ENCODE measurements at regions not wholly inside any gene's neighbourhood (a gene's known extent, or its start where the extent isn't known, plus 50 kb on each side); places are given as distances from the start of the nearest gene placed in this dataset.

GRCh38 chr18:44388329-44388728 lies 292.4 kb upstream of the SETBP1 start:
- H3K27me3 ChIP-seq (ENCODE audit: control insufficient read depth in 1 of 2, insufficient read depth in 2 of 2, low read length in 2 of 2) = no peaks in the 10 kb centered on the region
- H3K4me3 ChIP-seq (ENCODE audit: low read depth in 1 of 2, low read length in 2 of 2) = no peak overlapping the region
- 77 to 81% methylated on average over 2 of the region's 2 CpGs for WGBS, 2 donors
- H3K9me3 ChIP-seq (ENCODE audit: control insufficient read depth in 2 of 2, insufficient read depth in 1 of 2, low read depth in 1 of 2, low read length in 1 of 2) = no peaks in the 10 kb centered on the region
- H3K36me3 ChIP-seq (ENCODE audit: control insufficient read depth in 2 of 2, insufficient read depth in 2 of 2, low read length in 1 of 2) = no peaks in the 10 kb centered on the region
- H3K4me1 ChIP-seq (ENCODE audit: control insufficient read depth in 2 of 2, insufficient read depth in 2 of 2, low read length in 1 of 2) = no peaks in the 10 kb centered on the region
- H3K27ac ChIP-seq (ENCODE audit: low read depth in 2 of 2, low read length in 1 of 2) = no peak overlapping the region

- no peaks in the 10 kb centered on the region for H3K9me3 ChIP-seq (ENCODE audit: control insufficient read depth in 2 of 2, insufficient read depth in 1 of 2, low read depth in 1 of 2, low read length in 1 of 2)
- H3K36me3 ChIP-seq (ENCODE audit: control insufficient read depth in 2 of 2, insufficient read depth in 2 of 2, low read length in 1 of 2) = no peaks in the 10 kb centered on the region
- no peak overlapping the region for H3K4me3 ChIP-seq (ENCODE audit: low read depth in 1 of 2, low read length in 2 of 2)
- no peaks in the 10 kb centered on the region for H3K27me3 ChIP-seq (ENCODE audit: control insufficient read depth in 1 of 2, insufficient read depth in 2 of 2, low read length in 2 of 2)
- no peak overlapping the region for H3K27ac ChIP-seq (ENCODE audit: low read depth in 2 of 2, low read length in 1 of 2)
- H3K4me1 ChIP-seq (ENCODE audit: control insufficient read depth in 2 of 2, insufficient read depth in 2 of 2, low read length in 1 of 2) = no peaks in the 10 kb centered on the region
Observed at GRCh38 chr18:44392933-44393332, 287.8 kb upstream of the SETBP1 start.

- Histone ChIP-seq H3K4me3 (ENCODE audit: low read depth in 1 of 2, low read length in 2 of 2) (no peak overlapping the region), H3K36me3 (ENCODE audit: control insufficient read depth in 2 of 2, insufficient read depth in 2 of 2, low read length in 1 of 2) (no peaks in the 10 kb centered on the region), H3K9me3 (ENCODE audit: control insufficient read depth in 2 of 2, insufficient read depth in 1 of 2, low read depth in 1 of 2, low read length in 1 of 2) (no peaks in the 10 kb centered on the region), H3K4me1 (ENCODE audit: control insufficient read depth in 2 of 2, insufficient read depth in 2 of 2, low read length in 1 of 2) (no peaks in the 10 kb centered on the region), H3K27ac (ENCODE audit: low read depth in 2 of 2, low read length in 1 of 2) (no peak overlapping the region), H3K27me3 (ENCODE audit: control insufficient read depth in 1 of 2, insufficient read depth in 2 of 2, low read length in 2 of 2) (no peaks in the 10 kb centered on the region)
- WGBS, 2 donors = 50 to 72% methylated on average over 2 of the region's 2 CpGs
Observed at GRCh38 chr18:44393406-44393805, 287.3 kb upstream of the SETBP1 start.

- no peaks in the 10 kb centered on the region for H3K4me1 ChIP-seq (ENCODE audit: control insufficient read depth in 2 of 2, insufficient read depth in 2 of 2, low read length in 1 of 2)
- no peaks in the 10 kb centered on the region for H3K36me3 ChIP-seq (ENCODE audit: control insufficient read depth in 2 of 2, insufficient read depth in 2 of 2, low read length in 1 of 2)
- no peak overlapping the region for H3K27ac ChIP-seq (ENCODE audit: low read depth in 2 of 2, low read length in 1 of 2)
- no peaks in the 10 kb centered on the region for H3K27me3 ChIP-seq (ENCODE audit: control insufficient read depth in 1 of 2, insufficient read depth in 2 of 2, low read length in 2 of 2)
- no peaks in the 10 kb centered on the region for H3K9me3 ChIP-seq (ENCODE audit: control insufficient read depth in 2 of 2, insufficient read depth in 1 of 2, low read depth in 1 of 2, low read length in 1 of 2)
- no peak overlapping the region for H3K4me3 ChIP-seq (ENCODE audit: low read depth in 1 of 2, low read length in 2 of 2)
Observed at GRCh38 chr18:44396550-44396949, 284.1 kb upstream of the SETBP1 start.

GRCh38 chr18:44409071-44409470 lies 271.6 kb upstream of the SETBP1 start:
- Histone ChIP-seq H3K4me1 (ENCODE audit: control insufficient read depth in 2 of 2, insufficient read depth in 2 of 2, low read length in 1 of 2) (peaks cover 0 to 6% of the 10 kb centered on the region in 2 donors), H3K36me3 (ENCODE audit: control insufficient read depth in 2 of 2, insufficient read depth in 2 of 2, low read length in 1 of 2) (no peaks in the 10 kb centered on the region), H3K9me3 (ENCODE audit: control insufficient read depth in 2 of 2, insufficient read depth in 1 of 2, low read depth in 1 of 2, low read length in 1 of 2) (no peaks in the 10 kb centered on the region), H3K27ac (ENCODE audit: low read depth in 2 of 2, low read length in 1 of 2) (peak overlapping the region; percentile 68 to 73), H3K27me3 (ENCODE audit: control insufficient read depth in 1 of 2, insufficient read depth in 2 of 2, low read length in 2 of 2) (no peaks in the 10 kb centered on the region), H3K4me3 (ENCODE audit: low read depth in 1 of 2, low read length in 2 of 2) (no peak overlapping the region)

- WGBS, 2 donors = 43 to 73% methylated on average over 1 of the region's 1 CpG
- Histone ChIP-seq H3K36me3 (ENCODE audit: control insufficient read depth in 2 of 2, insufficient read depth in 2 of 2, low read length in 1 of 2) (no peaks in the 10 kb centered on the region), H3K9me3 (ENCODE audit: control insufficient read depth in 2 of 2, insufficient read depth in 1 of 2, low read depth in 1 of 2, low read length in 1 of 2) (no peaks in the 10 kb centered on the region)
Observed at GRCh38 chr18:44409515-44409914, 271.2 kb upstream of the SETBP1 start.

GRCh38 chr18:44410740-44411139 lies 269.9 kb upstream of the SETBP1 start:
- Histone ChIP-seq H3K27me3 (ENCODE audit: control insufficient read depth in 1 of 2, insufficient read depth in 2 of 2, low read length in 2 of 2) (no peaks in the 10 kb centered on the region), H3K9me3 (ENCODE audit: control insufficient read depth in 2 of 2, insufficient read depth in 1 of 2, low read depth in 1 of 2, low read length in 1 of 2) (no peaks in the 10 kb centered on the region), H3K36me3 (ENCODE audit: control insufficient read depth in 2 of 2, insufficient read depth in 2 of 2, low read length in 1 of 2) (no peaks in the 10 kb centered on the region), H3K27ac (ENCODE audit: low read depth in 2 of 2, low read length in 1 of 2) (no peak overlapping the region), H3K4me1 (ENCODE audit: control insufficient read depth in 2 of 2, insufficient read depth in 2 of 2, low read length in 1 of 2) (peaks cover 0 to 6% of the 10 kb centered on the region in 2 donors), H3K4me3 (ENCODE audit: low read depth in 1 of 2, low read length in 2 of 2) (no peak overlapping the region)

More at GRCh38 chr18:44409515-44409914, 271.2 kb upstream of the SETBP1 start:
- Histone ChIP-seq H3K27me3 (ENCODE audit: control insufficient read depth in 1 of 2, insufficient read depth in 2 of 2, low read length in 2 of 2) (no peaks in the 10 kb centered on the region), H3K4me3 (ENCODE audit: low read depth in 1 of 2, low read length in 2 of 2) (no peak overlapping the region), H3K27ac (ENCODE audit: low read depth in 2 of 2, low read length in 1 of 2) (peak overlapping the region in 1 of 2 donors; percentile 73), H3K4me1 (ENCODE audit: control insufficient read depth in 2 of 2, insufficient read depth in 2 of 2, low read length in 1 of 2) (peaks cover 0 to 6% of the 10 kb centered on the region in 2 donors)

GRCh38 chr18:44411262-44411905 lies 269.3 kb upstream of the SETBP1 start:
- Histone ChIP-seq H3K4me3 (ENCODE audit: low read depth in 1 of 2, low read length in 2 of 2) (no peak overlapping the region), H3K27ac (ENCODE audit: low read depth in 2 of 2, low read length in 1 of 2) (no peak overlapping the region), H3K4me1 (ENCODE audit: control insufficient read depth in 2 of 2, insufficient read depth in 2 of 2, low read length in 1 of 2) (peaks cover 0 to 6% of the 10 kb centered on the region in 2 donors), H3K9me3 (ENCODE audit: control insufficient read depth in 2 of 2, insufficient read depth in 1 of 2, low read depth in 1 of 2, low read length in 1 of 2) (no peaks in the 10 kb centered on the region), H3K36me3 (ENCODE audit: control insufficient read depth in 2 of 2, insufficient read depth in 2 of 2, low read length in 1 of 2) (no peaks in the 10 kb centered on the region), H3K27me3 (ENCODE audit: control insufficient read depth in 1 of 2, insufficient read depth in 2 of 2, low read length in 2 of 2) (no peaks in the 10 kb centered on the region)

- WGBS, 2 donors = 45 to 50% methylated on average over 2 of the region's 2 CpGs
- H3K4me3 ChIP-seq (ENCODE audit: low read depth in 1 of 2, low read length in 2 of 2) = no peak overlapping the region
- H3K36me3 ChIP-seq (ENCODE audit: control insufficient read depth in 2 of 2, insufficient read depth in 2 of 2, low read length in 1 of 2) = no peaks in the 10 kb centered on the region
- H3K4me1 ChIP-seq (ENCODE audit: control insufficient read depth in 2 of 2, insufficient read depth in 2 of 2, low read length in 1 of 2) = peaks cover 0 to 8% of the 10 kb centered on the region in 2 donors
- no peaks in the 10 kb centered on the region for H3K9me3 ChIP-seq (ENCODE audit: control insufficient read depth in 2 of 2, insufficient read depth in 1 of 2, low read depth in 1 of 2, low read length in 1 of 2)
- H3K27ac ChIP-seq (ENCODE audit: low read depth in 2 of 2, low read length in 1 of 2) = peak overlapping the region in 1 of 2 donors; percentile 20
- no peaks in the 10 kb centered on the region for H3K27me3 ChIP-seq (ENCODE audit: control insufficient read depth in 1 of 2, insufficient read depth in 2 of 2, low read length in 2 of 2)
Observed at GRCh38 chr18:44411976-44412375, 268.7 kb upstream of the SETBP1 start.

GRCh38 chr18:44423814-44424644 lies 256.7 kb upstream of the SETBP1 start:
- H3K9me3 ChIP-seq (ENCODE audit: control insufficient read depth in 2 of 2, insufficient read depth in 1 of 2, low read depth in 1 of 2, low read length in 1 of 2) = no peaks in the 10 kb centered on the region
- no peak overlapping the region for H3K4me3 ChIP-seq (ENCODE audit: low read depth in 1 of 2, low read length in 2 of 2)
- no peaks in the 10 kb centered on the region for H3K27me3 ChIP-seq (ENCODE audit: control insufficient read depth in 1 of 2, insufficient read depth in 2 of 2, low read length in 2 of 2)
- H3K36me3 ChIP-seq (ENCODE audit: control insufficient read depth in 2 of 2, insufficient read depth in 2 of 2, low read length in 1 of 2) = no peaks in the 10 kb centered on the region
- 58 to 67% methylated on average over 7 of the region's 7 CpGs for whole genome bisulfite sequencing, 2 donors
- H3K27ac ChIP-seq (ENCODE audit: low read depth in 2 of 2, low read length in 1 of 2) = no peak overlapping the region
- H3K4me1 ChIP-seq (ENCODE audit: control insufficient read depth in 2 of 2, insufficient read depth in 2 of 2, low read length in 1 of 2) = no peaks in the 10 kb centered on the region
